ENCODE measurements at regions not wholly inside any gene's neighbourhood (a gene's known extent, or its start where the extent isn't known, plus 50 kb on each side); places are given as distances from the start of the nearest gene placed in this dataset.

DNA sequence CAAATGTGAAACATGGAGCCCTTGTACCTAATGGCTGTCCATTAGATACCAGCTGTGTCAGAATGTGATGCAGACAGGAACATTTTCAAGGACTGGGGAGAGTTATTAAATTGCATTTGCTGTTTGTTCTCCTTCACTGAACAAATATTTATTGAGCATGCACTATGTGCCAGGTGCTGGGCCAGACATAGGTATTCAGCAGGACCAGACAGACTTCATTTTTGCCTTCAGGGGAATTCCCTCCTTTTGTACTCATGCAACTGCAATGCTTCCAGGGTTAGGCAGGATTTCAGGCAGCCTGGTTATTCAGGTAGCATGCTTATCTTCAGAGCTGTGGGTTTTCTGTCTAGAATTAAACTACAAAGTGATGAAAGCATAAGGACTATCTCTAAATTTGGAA lies 64.2 kb upstream of the SMYD2 start:
- in situ Hi-C loops (cut with MboI) = loop anchor here (10.0 kb wide), 1 partner anchor 1308 kb away; no protein-coding TSS in a partner anchor
- CTCF ChIA-PET = interaction anchor here (10.8 kb wide), 1 partner anchor 113 kb away, joined by 226 read pairs; no protein-coding TSS in a partner anchor
- Histone ChIP-seq H3K27me3 (replicated peaks in 1 of 2; ENCODE audit: control insufficient read depth in 2 of 2, insufficient read depth in 2 of 2, low read length in 1 of 2) (no peaks in the 10 kb centered on the region; a peak in 2 of 4 replicates), H3K36me3 (ENCODE audit: control insufficient read depth in 2 of 2, insufficient read depth in 2 of 2, low read length in 1 of 2) (no peaks in the 10 kb centered on the region), H3K4me1 (ENCODE audit: control insufficient read depth, insufficient read depth, low read length) (no peaks in the 10 kb centered on the region), H3K27ac (ENCODE audit: control insufficient read depth, insufficient read depth) (no peak overlapping the region), H3K9me3 (replicated peaks; ENCODE audit: control insufficient read depth, insufficient read depth, low read length) (no peaks in the 10 kb centered on the region), H4K20me1 (ENCODE audit: control insufficient read depth, insufficient read depth) (no peaks in the 10 kb centered on the region; the same call in 1 of the 2 replicates), H3K4me2 (ENCODE audit: control insufficient read depth, insufficient read depth) (no peak overlapping the region), H3K9ac (ENCODE audit: control insufficient read depth, insufficient read depth, low read length) (no peak overlapping the region), H3K79me2 (ENCODE audit: control insufficient read depth, insufficient read depth, low read length) (no peaks in the 10 kb centered on the region), H3K4me3 (no peak overlapping the region), H2AFZ (ENCODE audit: control insufficient read depth, low read depth, low read length) (no peak overlapping the region)
- SMC1A ChIA-PET (ENCODE audit: uncharacterized antibody, unreplicated experiment) = interaction anchor here (6.1 kb wide), 1 partner anchor 112 kb away, joined by 109 read pairs; no protein-coding TSS in a partner anchor
- RAD21 ChIA-PET (ENCODE audit: unreplicated experiment) = interaction anchor here (2.9 kb wide), 1 partner anchor 112 kb away, joined by 11 read pairs; no protein-coding TSS in a partner anchor
- POLR2A ChIA-PET = no interaction called here
- FAIRE-seq = no peak
- no peak for DNase-seq (ENCODE audit: low read depth, low spot score)
- intact Hi-C loops (cut with micrococcal nuclease; ENCODE audit: unreplicated experiment) = loop anchor here (10.0 kb wide), 1 partner anchor 1308 kb away; no protein-coding TSS in a partner anchor
- BruUV-seq (replicated peaks) = no TSS peak
- TF ChIP-seq GATAD2B (conservative IDR thresholded peaks at IDR 0.05; ENCODE audit: low read depth) (no peak), CEBPB (IDR thresholded peaks at IDR 0.05; ENCODE audit: borderline replicate concordance in 1 of 2, low read depth in 2 of 2, low read length in 2 of 2) (no peak), STAT1 (conservative IDR thresholded peaks at IDR 0.05) (no peak), TARDBP (IDR thresholded peaks at IDR 0.05; ENCODE audit: borderline replicate concordance) (no peak), MYC (IDR thresholded peaks at IDR 0.05; ENCODE audit: insufficient read depth, insufficient read length, insufficient replicate concordance, low read length, severe bottlenecking) (no peak), IRF3 (IDR thresholded peaks at IDR 0.05) (no peak)
- TF ChIP-seq, protein P1, sequence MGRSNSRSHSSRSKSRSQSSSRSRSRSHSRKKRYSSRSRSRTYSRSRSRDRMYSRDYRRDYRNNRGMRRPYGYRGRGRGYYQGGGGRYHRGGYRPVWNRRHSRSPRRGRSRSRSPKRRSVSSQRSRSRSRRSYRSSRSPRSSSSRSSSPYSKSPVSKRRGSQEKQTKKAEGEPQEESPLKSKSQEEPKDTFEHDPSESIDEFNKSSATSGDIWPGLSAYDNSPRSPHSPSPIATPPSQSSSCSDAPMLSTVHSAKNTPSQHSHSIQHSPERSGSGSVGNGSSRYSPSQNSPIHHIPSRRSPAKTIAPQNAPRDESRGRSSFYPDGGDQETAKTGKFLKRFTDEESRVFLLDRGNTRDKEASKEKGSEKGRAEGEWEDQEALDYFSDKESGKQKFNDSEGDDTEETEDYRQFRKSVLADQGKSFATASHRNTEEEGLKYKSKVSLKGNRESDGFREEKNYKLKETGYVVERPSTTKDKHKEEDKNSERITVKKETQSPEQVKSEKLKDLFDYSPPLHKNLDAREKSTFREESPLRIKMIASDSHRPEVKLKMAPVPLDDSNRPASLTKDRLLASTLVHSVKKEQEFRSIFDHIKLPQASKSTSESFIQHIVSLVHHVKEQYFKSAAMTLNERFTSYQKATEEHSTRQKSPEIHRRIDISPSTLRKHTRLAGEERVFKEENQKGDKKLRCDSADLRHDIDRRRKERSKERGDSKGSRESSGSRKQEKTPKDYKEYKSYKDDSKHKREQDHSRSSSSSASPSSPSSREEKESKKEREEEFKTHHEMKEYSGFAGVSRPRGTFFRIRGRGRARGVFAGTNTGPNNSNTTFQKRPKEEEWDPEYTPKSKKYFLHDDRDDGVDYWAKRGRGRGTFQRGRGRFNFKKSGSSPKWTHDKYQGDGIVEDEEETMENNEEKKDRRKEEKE (IDR thresholded peaks at IDR 0.05) = no peak
- ATAC-seq = no peak

Measured in GM12878 (cell line).